Astrocyte (in vitro differentiated cells and primary cell): ENCODE measurements at regions not wholly inside any gene's neighbourhood (a gene's known extent, or its start where the extent isn't known, plus 50 kb on each side); places are given as distances from the start of the nearest gene placed in this dataset.
A peak's percentile ranks its signal among the peaks of the same experiment; 100 is the strongest.

Source experiments
- DNase-seq: peaks from one replicate; pipeline ENCODE4 v3.0.0-alpha.2; 2010; ENCODE audit warnings: low read depth
- FAIRE-seq: peaks from 2 replicates; lab custom pipeline; 2011; peaks lifted over from hg19 to GRCh38; lab: Jason Lieb, UNC
- H2AFZ ChIP-seq: 2 replicates; pipeline ENCODE4 v1.6.0; 2012; ENCODE audit warnings: low read depth, low read length, inconsistent platforms
- H3K27ac ChIP-seq: 2 replicates; pipeline ENCODE4 v1.5.1; 2011; ENCODE audit warnings: low read depth, low read length, inconsistent platforms
- H3K27me3 ChIP-seq: 2 replicates; pipeline ENCODE4 v1.6.0; 2011; ENCODE audit warnings: low read length, inconsistent platforms; ENCODE audit not compliant: insufficient read depth
- H3K36me3 ChIP-seq: 2 replicates; pipeline ENCODE4 v1.5.1; 2011; ENCODE audit warnings: low read length, inconsistent platforms; ENCODE audit not compliant: insufficient read depth
- H3K4me1 ChIP-seq: 2 replicates; pipeline ENCODE4 v1.5.1; 2011; ENCODE audit warnings: low read length, inconsistent platforms; ENCODE audit not compliant: insufficient read depth
- H3K4me2 ChIP-seq: 2 replicates; pipeline ENCODE4 v1.6.0; 2012; ENCODE audit warnings: low read length, inconsistent platforms
- H3K4me3 ChIP-seq: 2 replicates; pipeline ENCODE4 v1.5.1; 2011; ENCODE audit warnings: low read depth, mild to moderate bottlenecking, low read length, inconsistent platforms; ENCODE audit not compliant: insufficient read depth
- H3K79me2 ChIP-seq: 2 replicates; pipeline ENCODE4 v1.6.0; 2012; ENCODE audit warnings: mild to moderate bottlenecking, low read length, inconsistent platforms; ENCODE audit not compliant: insufficient read depth
- H3K9ac ChIP-seq: 2 replicates; pipeline ENCODE4 v1.6.0; 2012; ENCODE audit warnings: mild to moderate bottlenecking, low read length, inconsistent platforms
- H3K9me3 ChIP-seq: 2 replicates; pipeline ENCODE4 v1.5.1; 2012; ENCODE audit warnings: low read depth, mild to moderate bottlenecking, low read length, inconsistent platforms; ENCODE audit not compliant: insufficient read depth
- H4K20me1 ChIP-seq: 2 replicates; pipeline ENCODE4 v1.6.0; 2012; ENCODE audit warnings: low read length, inconsistent platforms; ENCODE audit not compliant: insufficient read depth
- H3K27ac Mint-ChIP-seq: one replicate; pipeline ENCODE4 v1.8.0; 2021; ENCODE audit warnings: mild to moderate bottlenecking, mixed read lengths; ENCODE audit not compliant: unreplicated experiment
- H3K27me3 Mint-ChIP-seq: one replicate; pipeline ENCODE4 v1.8.0; 2021; ENCODE audit warnings: low read depth, mixed read lengths; ENCODE audit not compliant: unreplicated experiment
- H3K36me3 Mint-ChIP-seq: one replicate; pipeline ENCODE4 v1.8.0; 2021; ENCODE audit warnings: low read depth, mixed read lengths; ENCODE audit not compliant: unreplicated experiment
- H3K4me1 Mint-ChIP-seq: one replicate; pipeline ENCODE4 v1.8.0; 2021; ENCODE audit warnings: low read depth, mixed read lengths; ENCODE audit not compliant: unreplicated experiment
- H3K4me3 Mint-ChIP-seq: one replicate; pipeline ENCODE4 v1.8.0; 2021; ENCODE audit warnings: mild to moderate bottlenecking, moderate library complexity, mixed read lengths; ENCODE audit not compliant: unreplicated experiment
- H3K9me3 Mint-ChIP-seq: one replicate; pipeline ENCODE4 v1.8.0; 2021; ENCODE audit warnings: mild to moderate bottlenecking, mixed read lengths; ENCODE audit not compliant: unreplicated experiment
- EZH2 ChIP-seq: IDR thresholded peaks from 2 replicates; pipeline ENCODE4 v1.6.1; 2012; ENCODE audit warnings: mild to moderate bottlenecking, low read length, inconsistent platforms; ENCODE audit not compliant: insufficient read depth
- TF ChIP-seq, protein P1 (sequence below): IDR thresholded peaks from 2 replicates; pipeline ENCODE4 v1.5.1; 2011; ENCODE audit warnings: low read depth, mild to moderate bottlenecking, inconsistent platforms, low read length, moderate library complexity; ENCODE audit not compliant: insufficient read depth

DNA sequence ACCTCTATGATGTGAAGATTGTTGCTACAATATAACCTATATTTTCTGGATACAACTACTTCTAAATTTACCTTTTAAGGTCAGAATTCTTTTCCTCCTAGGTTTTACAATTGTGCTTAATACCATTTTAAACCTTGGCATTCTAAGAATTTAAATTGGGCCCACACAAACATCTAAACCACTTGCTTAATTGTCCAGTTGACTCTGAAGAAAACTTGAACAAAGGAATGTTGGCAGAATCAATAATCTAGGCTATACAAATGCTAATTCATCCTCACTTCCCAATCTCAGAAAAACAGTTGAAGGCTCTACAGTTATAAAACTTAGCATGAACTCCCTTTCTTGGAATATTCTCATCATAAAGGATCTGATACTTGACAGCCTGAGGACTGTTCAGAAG, 84.3 kb downstream of the RPRM start:
- Histone ChIP-seq H3K79me2 (no peaks in the 10 kb centered on the region), H3K4me3 (no peak overlapping the region), H3K4me2 (no peak overlapping the region), H4K20me1 (no peaks in the 10 kb centered on the region), H3K9me3 (no peaks in the 10 kb centered on the region), H3K4me1 (no peaks in the 10 kb centered on the region), H3K27ac (peak overlapping the region; percentile 30), H2AFZ (no peak overlapping the region), H3K27me3 (no peaks in the 10 kb centered on the region), H3K9ac (no peak overlapping the region), H3K36me3 (no peaks in the 10 kb centered on the region)
- TF ChIP-seq, protein P1, sequence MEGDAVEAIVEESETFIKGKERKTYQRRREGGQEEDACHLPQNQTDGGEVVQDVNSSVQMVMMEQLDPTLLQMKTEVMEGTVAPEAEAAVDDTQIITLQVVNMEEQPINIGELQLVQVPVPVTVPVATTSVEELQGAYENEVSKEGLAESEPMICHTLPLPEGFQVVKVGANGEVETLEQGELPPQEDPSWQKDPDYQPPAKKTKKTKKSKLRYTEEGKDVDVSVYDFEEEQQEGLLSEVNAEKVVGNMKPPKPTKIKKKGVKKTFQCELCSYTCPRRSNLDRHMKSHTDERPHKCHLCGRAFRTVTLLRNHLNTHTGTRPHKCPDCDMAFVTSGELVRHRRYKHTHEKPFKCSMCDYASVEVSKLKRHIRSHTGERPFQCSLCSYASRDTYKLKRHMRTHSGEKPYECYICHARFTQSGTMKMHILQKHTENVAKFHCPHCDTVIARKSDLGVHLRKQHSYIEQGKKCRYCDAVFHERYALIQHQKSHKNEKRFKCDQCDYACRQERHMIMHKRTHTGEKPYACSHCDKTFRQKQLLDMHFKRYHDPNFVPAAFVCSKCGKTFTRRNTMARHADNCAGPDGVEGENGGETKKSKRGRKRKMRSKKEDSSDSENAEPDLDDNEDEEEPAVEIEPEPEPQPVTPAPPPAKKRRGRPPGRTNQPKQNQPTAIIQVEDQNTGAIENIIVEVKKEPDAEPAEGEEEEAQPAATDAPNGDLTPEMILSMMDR: no peak
- no peaks in the 10 kb centered on the region for H3K9me3 Mint-ChIP-seq
- DNase-seq: no peak
- FAIRE-seq: no peak
- peaks cover 8% of the 10 kb centered on the region for H3K4me1 Mint-ChIP-seq
- no peaks in the 10 kb centered on the region for H3K27me3 Mint-ChIP-seq
- no peak overlapping the region for H3K4me3 Mint-ChIP-seq
- H3K36me3 Mint-ChIP-seq: no peaks in the 10 kb centered on the region
- no peak overlapping the region for H3K27ac Mint-ChIP-seq

- DNase-seq (no peak), FAIRE-seq (no peak)
- Mint-ChIP-seq H3K27me3 (no peaks in the 10 kb centered on the region), H3K9me3 (no peaks in the 10 kb centered on the region), H3K4me3 (no peak overlapping the region), H3K36me3 (no peaks in the 10 kb centered on the region), H3K27ac (no peak overlapping the region), H3K4me1 (peaks cover 15% of the 10 kb centered on the region)
- H3K27me3 ChIP-seq: no peaks in the 10 kb centered on the region
- no peak overlapping the region for H2AFZ ChIP-seq
- H3K36me3 ChIP-seq: no peaks in the 10 kb centered on the region
- H3K4me2 ChIP-seq: no peak overlapping the region
- H4K20me1 ChIP-seq: no peaks in the 10 kb centered on the region
- no peaks in the 10 kb centered on the region for H3K9me3 ChIP-seq
- H3K79me2 ChIP-seq: no peaks in the 10 kb centered on the region
- TF ChIP-seq, protein P1: no peak
- TF ChIP-seq EZH2: no peak
- H3K4me3 ChIP-seq: no peak overlapping the region
- H3K4me1 ChIP-seq: peaks cover 6% of the 10 kb centered on the region
- H3K9ac ChIP-seq: no peak overlapping the region
- H3K27ac ChIP-seq: no peak overlapping the region
These were observed 85.0 kb downstream of the RPRM start for GRCh38 chr2:153393518-153393917.

GRCh38 chr2:153391131-153391530, 87.4 kb downstream of the RPRM start:
- DNase-seq: peak; percentile 30
- no peak overlapping the region for H3K9ac ChIP-seq
- no peaks in the 10 kb centered on the region for H3K79me2 ChIP-seq
- no peaks in the 10 kb centered on the region for H3K36me3 ChIP-seq
- no peak for TF ChIP-seq EZH2
- TF ChIP-seq, protein P1: no peak
- no peak overlapping the region for H2AFZ ChIP-seq
- no peaks in the 10 kb centered on the region for H4K20me1 ChIP-seq
- FAIRE-seq: no peak
- no peaks in the 10 kb centered on the region for H3K9me3 Mint-ChIP-seq
- H3K4me3 ChIP-seq: no peak overlapping the region
- H3K4me1 ChIP-seq: peaks cover 18% of the 10 kb centered on the region
- H3K36me3 Mint-ChIP-seq: no peaks in the 10 kb centered on the region
- no peak overlapping the region for H3K27ac Mint-ChIP-seq
- H3K4me1 Mint-ChIP-seq: peaks cover 36% of the 10 kb centered on the region
- no peaks in the 10 kb centered on the region for H3K9me3 ChIP-seq
- H3K27ac ChIP-seq: no peak overlapping the region
- H3K4me3 Mint-ChIP-seq: no peak overlapping the region
- H3K4me2 ChIP-seq: no peak overlapping the region
- H3K27me3 ChIP-seq: no peaks in the 10 kb centered on the region
- no peaks in the 10 kb centered on the region for H3K27me3 Mint-ChIP-seq
